ENCODE measurements at regions not wholly inside any gene's neighbourhood (a gene's known extent, or its start where the extent isn't known, plus 50 kb on each side); places are given as distances from the start of the nearest gene placed in this dataset.

DNA sequence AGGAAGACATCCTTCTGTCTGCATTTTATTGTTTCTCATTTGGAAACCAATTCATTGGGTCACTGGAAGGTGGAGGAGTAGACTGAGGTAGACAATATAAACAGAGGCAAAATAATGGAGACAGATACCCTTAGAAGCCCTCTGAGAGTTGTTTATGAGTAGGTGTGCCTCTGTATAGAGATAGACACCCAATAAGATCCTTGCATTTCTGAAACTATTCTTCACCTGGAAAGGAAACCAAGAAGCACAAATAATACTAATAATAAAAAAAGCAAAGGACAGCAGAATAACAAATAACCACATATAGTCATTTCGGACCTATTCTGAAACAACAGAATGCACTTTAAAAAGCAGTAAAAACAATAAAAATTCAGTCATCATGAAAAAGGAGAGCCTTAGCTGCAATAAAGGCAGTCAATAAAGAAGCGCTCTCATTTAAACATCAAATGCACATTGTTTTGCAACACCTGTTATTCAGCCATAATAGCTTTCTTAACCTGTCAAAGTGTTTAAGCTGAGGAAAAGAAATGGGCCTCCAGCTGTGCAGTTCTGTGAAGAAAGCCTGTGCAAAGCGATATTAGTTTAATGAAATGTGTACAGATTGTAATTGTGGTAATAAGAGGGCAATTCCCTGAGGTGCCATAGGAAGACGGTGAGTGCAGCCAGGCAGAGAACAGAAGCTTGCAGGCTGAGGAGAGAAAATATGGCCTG lies 904.2 kb downstream of the STPG2 start:
- no peaks in the 10 kb centered on the region for H3K9me2 ChIP-seq (replicated peaks; ENCODE audit: control insufficient read depth, low read length)
- no peak overlapping the region for H3K4me3 ChIP-seq (ENCODE audit: low read length)
- H3K27ac ChIP-seq (ENCODE audit: low read depth, low read length) = no peak overlapping the region
- H3K4me1 ChIP-seq (ENCODE audit: control insufficient read depth, low read length) = no peaks in the 10 kb centered on the region
- TF ChIP-seq, protein P1, sequence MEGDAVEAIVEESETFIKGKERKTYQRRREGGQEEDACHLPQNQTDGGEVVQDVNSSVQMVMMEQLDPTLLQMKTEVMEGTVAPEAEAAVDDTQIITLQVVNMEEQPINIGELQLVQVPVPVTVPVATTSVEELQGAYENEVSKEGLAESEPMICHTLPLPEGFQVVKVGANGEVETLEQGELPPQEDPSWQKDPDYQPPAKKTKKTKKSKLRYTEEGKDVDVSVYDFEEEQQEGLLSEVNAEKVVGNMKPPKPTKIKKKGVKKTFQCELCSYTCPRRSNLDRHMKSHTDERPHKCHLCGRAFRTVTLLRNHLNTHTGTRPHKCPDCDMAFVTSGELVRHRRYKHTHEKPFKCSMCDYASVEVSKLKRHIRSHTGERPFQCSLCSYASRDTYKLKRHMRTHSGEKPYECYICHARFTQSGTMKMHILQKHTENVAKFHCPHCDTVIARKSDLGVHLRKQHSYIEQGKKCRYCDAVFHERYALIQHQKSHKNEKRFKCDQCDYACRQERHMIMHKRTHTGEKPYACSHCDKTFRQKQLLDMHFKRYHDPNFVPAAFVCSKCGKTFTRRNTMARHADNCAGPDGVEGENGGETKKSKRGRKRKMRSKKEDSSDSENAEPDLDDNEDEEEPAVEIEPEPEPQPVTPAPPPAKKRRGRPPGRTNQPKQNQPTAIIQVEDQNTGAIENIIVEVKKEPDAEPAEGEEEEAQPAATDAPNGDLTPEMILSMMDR (IDR thresholded peaks at IDR 0.05; ENCODE audit: low read depth, low read length, poor library complexity, severe bottlenecking) = no peak
- TF ChIP-seq EZH2phosphoT487 (IDR thresholded peaks at IDR 0.05; ENCODE audit: borderline replicate concordance, low read length) = no peak
- no peaks in the 10 kb centered on the region for H3F3A ChIP-seq (ENCODE audit: control insufficient read depth, insufficient read depth)
- H4K20me1 ChIP-seq (ENCODE audit: control insufficient read depth, insufficient read depth, low read depth, low read length) = no peaks in the 10 kb centered on the region
- H3K36me3 ChIP-seq (ENCODE audit: control insufficient read depth, low read length) = no peaks in the 10 kb centered on the region
- no peaks in the 10 kb centered on the region for H3K9me3 ChIP-seq (ENCODE audit: control insufficient read depth, insufficient read depth, low read length)
- H3K4me2 ChIP-seq (ENCODE audit: low read length) = no peak overlapping the region
- no peaks in the 10 kb centered on the region for H3K27me3 ChIP-seq (ENCODE audit: control insufficient read depth, low read length)
- H3K79me2 ChIP-seq (ENCODE audit: control insufficient read depth, low read length) = no peaks in the 10 kb centered on the region

DNA sequence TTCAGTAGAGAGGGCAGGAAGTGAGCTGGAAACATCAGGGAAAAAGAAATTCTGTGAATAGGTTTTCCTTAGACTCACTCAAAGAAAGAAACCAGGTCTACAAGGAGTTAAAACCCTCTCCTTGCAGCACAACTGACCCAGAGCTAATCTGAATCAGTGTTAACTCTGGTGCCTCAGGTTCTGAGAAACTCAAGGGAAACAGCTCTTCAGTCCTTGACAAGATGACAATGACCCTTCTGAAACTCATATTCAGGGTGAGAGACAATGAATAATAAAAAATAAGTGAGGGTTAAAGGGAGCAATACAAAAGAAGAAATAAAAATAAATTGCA lies 903.6 kb downstream of the STPG2 start:
- Histone ChIP-seq H3K4me2 (ENCODE audit: low read length) (no peak overlapping the region), H3K36me3 (ENCODE audit: control insufficient read depth, low read length) (no peaks in the 10 kb centered on the region), H3K9me2 (replicated peaks; ENCODE audit: control insufficient read depth, low read length) (no peaks in the 10 kb centered on the region), H3K4me1 (ENCODE audit: control insufficient read depth, low read length) (no peaks in the 10 kb centered on the region), H4K20me1 (ENCODE audit: control insufficient read depth, insufficient read depth, low read depth, low read length) (no peaks in the 10 kb centered on the region), H3F3A (ENCODE audit: control insufficient read depth, insufficient read depth) (no peaks in the 10 kb centered on the region), H3K79me2 (ENCODE audit: control insufficient read depth, low read length) (no peaks in the 10 kb centered on the region), H3K9me3 (ENCODE audit: control insufficient read depth, insufficient read depth, low read length) (no peaks in the 10 kb centered on the region), H3K27me3 (ENCODE audit: control insufficient read depth, low read length) (no peaks in the 10 kb centered on the region), H3K27ac (ENCODE audit: low read depth, low read length) (no peak overlapping the region), H3K4me3 (ENCODE audit: low read length) (no peak overlapping the region)
- TF ChIP-seq, protein P1 (IDR thresholded peaks at IDR 0.05; ENCODE audit: low read depth, low read length, poor library complexity, severe bottlenecking) = no peak
- TF ChIP-seq EZH2phosphoT487 (IDR thresholded peaks at IDR 0.05; ENCODE audit: borderline replicate concordance, low read length) = no peak

- H3F3A ChIP-seq (ENCODE audit: control insufficient read depth, insufficient read depth) = no peaks in the 10 kb centered on the region
- no peak overlapping the region for H3K4me3 ChIP-seq (ENCODE audit: low read length)
- H3K27me3 ChIP-seq (ENCODE audit: control insufficient read depth, low read length) = no peaks in the 10 kb centered on the region
- TF ChIP-seq, protein P1 (IDR thresholded peaks at IDR 0.05; ENCODE audit: low read depth, low read length, poor library complexity, severe bottlenecking) = no peak
- no peak for TF ChIP-seq EZH2phosphoT487 (IDR thresholded peaks at IDR 0.05; ENCODE audit: borderline replicate concordance, low read length)
- no peaks in the 10 kb centered on the region for H3K9me3 ChIP-seq (ENCODE audit: control insufficient read depth, insufficient read depth, low read length)
- no peak overlapping the region for H3K4me2 ChIP-seq (ENCODE audit: low read length)
- no peaks in the 10 kb centered on the region for H4K20me1 ChIP-seq (ENCODE audit: control insufficient read depth, insufficient read depth, low read depth, low read length)
- no peaks in the 10 kb centered on the region for H3K4me1 ChIP-seq (ENCODE audit: control insufficient read depth, low read length)
- H3K9me2 ChIP-seq (replicated peaks; ENCODE audit: control insufficient read depth, low read length) = no peaks in the 10 kb centered on the region
- H3K79me2 ChIP-seq (ENCODE audit: control insufficient read depth, low read length) = no peaks in the 10 kb centered on the region
- no peaks in the 10 kb centered on the region for H3K36me3 ChIP-seq (ENCODE audit: control insufficient read depth, low read length)
- no peak overlapping the region for H3K27ac ChIP-seq (ENCODE audit: low read depth, low read length)
Measured at GRCh38 chr4:97252615-97253154, 890.6 kb downstream of the STPG2 start.

All from DOHH2 (cell line).